GM23248 (cell line): ENCODE measurements at regions not wholly inside any gene's neighbourhood (a gene's known extent, or its start where the extent isn't known, plus 50 kb on each side); places are given as distances from the start of the nearest gene placed in this dataset.

Experiments
- EZH2 ChIP-seq: fragments of 200-600 bp; sonication (generic); IDR thresholded peaks from 2 replicates; pipeline ENCODE4 v1.6.1; 2018; ENCODE audit warnings: antibody characterized with exemption, mild to moderate bottlenecking; ENCODE audit not compliant: insufficient read depth, poor library complexity, severe bottlenecking
- EZH2phosphoT487 ChIP-seq: fragments of 200-600 bp; sonication (generic); IDR thresholded peaks from 2 replicates; pipeline ENCODE4 v1.6.1; 2018; ENCODE audit warnings: antibody characterized with exemption, moderate library complexity, mild to moderate bottlenecking, low read depth; ENCODE audit not compliant: insufficient read depth

DNA sequence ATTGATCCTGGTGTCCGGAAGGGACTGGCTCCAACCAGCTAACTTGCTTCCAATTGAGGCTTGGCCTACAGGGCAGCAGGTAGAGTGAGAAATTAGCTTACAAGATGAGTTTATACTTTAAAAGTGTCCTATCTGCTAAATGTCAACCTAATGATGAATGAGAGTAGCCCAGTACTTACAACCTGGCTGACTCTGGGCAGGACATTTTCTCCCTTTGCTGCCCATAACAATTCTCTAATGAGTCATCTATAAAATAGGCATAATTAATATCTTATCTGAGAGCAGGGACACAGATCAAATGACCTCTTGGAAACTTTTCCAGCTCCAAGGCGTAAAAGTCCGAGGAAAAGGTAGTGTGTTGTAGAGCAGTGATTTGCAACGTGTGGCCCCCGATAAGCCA is 398.4 kb upstream of the BOD1L1 start:
- TF ChIP-seq EZH2phosphoT487 (no peak), EZH2 (no peak)
